HS-27A (cell line): ENCODE measurements at regions not wholly inside any gene's neighbourhood (a gene's known extent, or its start where the extent isn't known, plus 50 kb on each side); places are given as distances from the start of the nearest gene placed in this dataset.
"Not testable (repeated sequence)": the region's sequence is repeated elsewhere in the genome, so short reads cannot be mapped to it uniquely, and the experiment has no call there.

Source experiments
- DNase-seq: peaks from one replicate; pipeline ENCODE4 v3.0.0-alpha.2; 2012; ENCODE audit warnings: low read depth, missing footprints

DNA sequence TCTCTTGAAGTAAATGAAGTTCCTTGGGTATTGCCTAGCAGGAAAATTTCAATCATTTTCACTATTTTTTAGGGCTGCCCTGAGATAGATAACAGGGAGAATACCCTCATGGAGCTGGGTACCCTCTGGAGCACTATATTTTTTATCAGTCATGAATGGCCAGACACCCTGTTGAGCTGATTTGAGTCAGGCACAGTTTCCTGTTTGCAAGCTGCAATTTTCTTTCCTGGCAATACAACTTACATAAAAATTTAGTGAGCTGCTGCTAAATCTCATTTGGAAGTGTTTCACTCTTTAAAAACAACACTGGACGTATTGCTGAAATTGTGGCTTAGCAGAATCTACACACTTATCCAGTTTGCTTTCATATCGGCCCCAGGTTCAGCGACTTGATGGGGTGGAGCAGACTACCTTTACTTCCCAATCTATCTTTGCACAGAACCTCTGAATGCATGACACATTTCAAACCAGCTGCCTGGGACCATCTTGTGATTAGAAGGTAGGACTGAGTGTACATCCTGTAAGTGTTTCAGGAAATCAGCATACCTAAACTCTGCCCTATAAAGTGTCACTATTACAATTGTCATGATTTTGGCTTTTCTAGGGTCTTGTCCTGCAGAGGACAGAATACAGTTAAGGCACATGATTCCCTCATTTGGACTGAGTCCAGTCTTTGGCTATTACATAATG, 125.7 kb upstream of the FAM3C start:
- no peak for DNase-seq

DNA sequence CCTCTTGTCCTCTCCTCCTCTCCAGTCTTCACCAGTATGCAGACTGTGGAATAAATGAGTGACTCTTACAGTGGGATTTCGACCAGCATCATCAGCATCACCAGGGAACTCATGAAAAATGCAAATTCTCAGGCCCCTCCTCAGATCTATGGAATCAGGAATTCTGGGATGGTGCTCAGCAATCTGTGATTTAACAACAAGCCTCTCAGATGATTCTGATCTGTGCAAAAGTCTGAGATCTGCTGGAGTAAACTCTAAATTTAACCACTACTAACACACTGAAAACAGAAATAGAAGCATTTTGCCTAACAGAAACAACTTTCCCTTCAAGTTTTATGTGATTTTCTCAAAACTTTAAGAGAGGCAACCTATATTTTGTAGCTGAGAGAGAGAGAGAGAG, 124.8 kb upstream of the FAM3C start:
- no peak for DNase-seq

DNA sequence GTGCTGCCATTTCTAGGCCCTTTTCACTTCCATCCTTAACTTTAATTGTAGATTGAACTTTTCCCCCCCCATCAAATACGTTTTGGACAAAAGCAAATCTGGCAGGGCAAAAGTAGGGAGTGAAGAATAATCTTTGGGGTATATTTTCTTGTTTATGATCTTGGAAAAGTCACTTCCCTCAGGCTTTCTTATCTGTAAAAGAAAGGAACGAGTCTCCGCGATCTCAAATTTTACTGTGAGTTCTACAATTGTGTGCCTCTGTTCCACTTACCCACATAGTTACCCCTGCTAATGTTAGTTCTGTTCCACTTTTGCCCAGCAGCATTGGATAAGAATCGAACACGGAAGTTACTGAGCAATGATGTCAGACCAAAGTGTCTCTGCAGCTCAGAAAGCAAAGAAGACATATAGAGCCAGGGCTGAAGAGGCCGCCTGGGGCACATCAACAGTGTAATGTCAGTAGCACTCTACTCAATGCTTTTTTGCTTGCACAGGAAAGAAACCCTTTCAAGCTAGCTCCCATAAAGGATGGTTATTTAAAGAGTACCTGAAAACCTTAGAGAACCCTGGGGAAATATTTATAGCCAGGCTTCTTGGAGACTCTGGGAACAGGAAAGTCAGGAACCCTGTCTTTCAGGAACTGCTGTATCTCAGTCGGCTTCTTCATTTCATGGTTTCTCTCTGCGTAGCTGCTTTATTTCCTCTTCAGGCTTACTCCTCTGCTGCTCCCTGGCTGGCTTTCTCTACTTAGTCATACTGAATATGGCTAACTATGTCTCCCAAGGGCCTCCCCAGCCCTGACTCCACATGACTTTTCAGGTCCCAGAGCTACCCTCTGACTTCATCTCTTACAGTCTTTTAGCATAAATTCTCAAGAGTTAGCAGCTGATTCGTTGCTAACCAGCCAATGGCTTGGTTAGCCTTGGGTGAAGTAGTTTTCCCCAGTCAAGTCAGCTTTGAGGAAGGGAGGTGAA, 123.7 kb upstream of the FAM3C start:
- no peak for DNase-seq

DNA sequence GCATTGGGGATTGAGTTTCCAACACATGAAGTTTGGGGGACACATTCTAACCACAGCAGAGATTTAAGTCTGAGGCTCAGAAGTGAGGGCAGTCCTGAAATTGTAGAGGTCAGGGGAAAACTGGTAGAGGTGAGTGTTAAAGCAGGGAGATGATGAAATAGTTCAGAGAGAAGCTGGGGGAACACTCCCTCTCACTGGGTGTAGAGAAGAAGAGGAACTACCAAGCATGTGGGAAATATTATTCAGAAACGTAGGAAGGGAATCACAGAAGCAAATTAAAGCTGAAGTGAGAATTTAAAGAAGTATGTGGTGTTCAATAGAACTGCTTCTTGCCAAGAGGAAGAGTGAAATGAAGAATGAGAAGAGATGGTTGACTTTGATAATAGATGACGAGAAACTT, 121.5 kb upstream of the FAM3C start:
- no peak for DNase-seq

DNA sequence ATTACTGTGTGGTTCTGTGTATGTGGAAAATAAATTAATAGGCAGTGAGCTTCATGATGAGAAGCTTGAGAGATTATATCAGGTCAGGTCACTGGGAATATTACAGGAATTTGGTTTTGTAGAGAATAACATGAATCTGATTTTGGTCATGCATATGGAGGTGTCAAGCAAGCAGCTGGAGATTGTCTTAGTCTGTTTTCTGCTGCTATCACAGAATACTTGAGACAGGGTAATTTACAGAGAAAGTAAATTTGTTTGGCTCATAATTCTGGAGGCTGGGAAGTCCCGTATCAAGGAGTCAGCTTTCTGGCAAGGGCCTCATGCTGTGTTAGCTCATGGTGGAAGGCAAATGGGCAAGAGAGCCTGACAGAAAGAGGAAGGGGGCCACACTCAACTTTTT, 120.7 kb upstream of the FAM3C start:
- DNase-seq, result no peak

DNA sequence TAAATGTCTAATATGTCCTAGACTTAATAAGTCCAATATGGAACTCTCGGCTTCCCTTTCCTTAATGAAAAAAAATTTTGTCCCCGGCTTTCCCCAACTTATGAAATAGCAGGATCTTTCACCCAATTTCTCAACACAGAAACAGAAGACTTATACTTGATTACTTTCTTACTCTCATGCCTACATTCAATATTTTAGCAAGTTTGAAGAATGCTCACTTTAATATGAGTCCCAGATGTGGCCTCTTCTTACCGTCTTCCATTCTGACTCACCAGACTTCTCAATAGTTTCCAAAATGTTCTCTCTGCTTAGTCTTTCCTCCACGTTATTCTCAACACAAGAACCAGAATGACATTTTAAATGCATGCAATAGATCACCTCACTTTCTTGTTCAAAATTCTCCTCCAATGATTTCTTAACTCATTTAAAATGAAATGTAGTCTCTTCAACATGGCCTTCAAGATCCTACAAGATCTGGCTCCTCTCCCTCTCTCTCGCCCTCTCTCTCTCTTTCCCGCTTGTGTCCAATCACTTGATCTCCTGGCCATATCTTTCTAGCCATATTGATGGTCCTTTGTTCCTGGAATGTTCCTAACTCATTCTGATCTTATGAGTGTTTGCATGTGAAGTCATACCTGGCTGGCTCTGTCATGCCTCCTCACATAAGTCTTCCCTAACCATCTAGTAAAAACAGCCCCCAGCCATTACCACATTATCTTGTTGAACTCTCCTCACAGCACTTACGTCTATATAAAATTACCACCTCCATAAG, 119.7 kb upstream of the FAM3C start:
- no peak for DNase-seq

DNA sequence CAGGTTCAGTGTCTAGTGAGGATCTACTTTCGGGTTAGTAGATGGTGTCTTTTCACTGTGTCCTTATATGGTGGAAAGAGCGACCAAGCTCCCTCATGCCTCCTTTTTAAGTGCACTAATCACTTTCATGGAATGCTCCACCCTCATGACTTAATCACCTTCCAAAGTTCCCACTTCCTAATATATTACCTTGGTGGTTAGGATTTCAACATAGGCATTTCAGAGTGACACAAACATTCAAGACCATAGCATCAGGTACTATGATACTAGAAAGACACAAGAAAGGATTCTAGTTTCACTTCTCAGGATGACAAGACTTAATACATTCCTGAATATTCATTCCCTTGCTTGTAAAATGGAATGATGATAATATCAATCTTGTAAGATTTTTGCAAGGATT, 119.1 kb upstream of the FAM3C start:
- DNase-seq, result no peak

DNA sequence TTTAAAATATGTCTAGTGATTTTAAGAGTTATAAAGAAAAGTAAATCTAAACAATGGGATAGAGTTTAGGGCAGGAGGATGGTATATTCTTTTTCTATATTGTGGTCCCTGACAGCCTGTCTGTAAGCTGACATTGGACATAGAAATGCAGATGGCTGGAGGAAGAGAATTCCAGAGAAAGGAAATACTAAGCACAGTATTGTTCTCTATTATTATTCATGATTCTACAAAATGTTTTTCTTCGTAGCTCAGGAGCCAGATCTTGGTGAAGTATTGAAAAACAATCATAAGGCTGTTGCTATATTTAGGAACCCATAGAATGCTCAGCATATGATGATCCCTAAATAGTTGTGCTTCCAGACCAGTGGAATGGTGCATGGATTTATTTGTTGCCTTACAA, 117.0 kb upstream of the FAM3C start:
- DNase-seq, result no peak

DNA sequence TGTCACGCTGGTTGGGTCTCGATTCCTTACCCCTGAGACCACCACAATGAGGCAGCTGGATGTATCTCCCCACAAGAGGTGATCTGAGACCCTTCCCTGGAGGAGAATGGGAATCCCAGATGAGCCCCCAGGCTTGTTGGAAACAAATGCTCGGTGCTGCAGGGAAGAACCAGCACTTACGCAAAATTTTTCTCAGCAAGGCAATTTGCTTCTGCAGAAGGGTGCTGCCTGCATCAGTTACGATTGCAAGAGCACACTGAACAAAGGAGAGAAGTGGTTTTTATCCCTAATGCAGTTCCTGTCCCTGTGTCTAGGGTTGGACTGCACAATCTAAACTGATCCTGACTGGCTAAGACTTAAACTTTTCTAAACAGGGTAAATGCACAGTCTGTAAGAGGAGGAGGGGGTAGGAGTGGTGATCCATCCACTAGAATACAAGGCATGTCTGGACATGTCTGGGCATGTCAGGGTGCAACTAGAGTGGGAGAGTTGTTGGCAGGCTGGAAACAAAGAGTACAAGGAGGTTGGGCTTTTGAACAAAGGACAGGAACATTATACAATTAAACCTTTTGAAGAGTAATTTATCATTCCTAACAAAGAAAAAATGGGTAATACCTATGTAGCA, 114.9 kb upstream of the FAM3C start:
- no peak for DNase-seq

DNA sequence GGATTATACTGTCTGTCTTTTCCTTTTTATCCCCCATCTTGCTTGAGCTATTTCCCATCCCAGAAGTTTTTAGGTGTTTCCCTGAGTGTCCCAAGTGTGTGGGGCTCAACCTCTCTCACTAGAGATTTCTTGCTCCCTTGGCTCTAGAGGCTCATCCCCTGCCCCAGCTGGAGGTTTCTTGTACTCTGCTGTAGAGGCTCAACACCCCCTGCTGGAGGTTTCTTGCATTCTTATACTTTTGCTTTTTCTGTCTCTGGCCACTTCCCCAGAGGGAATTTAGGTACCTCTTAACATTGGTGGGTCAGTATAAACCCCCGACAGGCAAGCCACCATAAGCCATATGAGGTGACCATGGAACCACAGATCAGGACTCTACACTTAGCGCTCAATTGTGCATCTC, 114.2 kb upstream of the FAM3C start:
- DNase-seq, result no peak

DNA sequence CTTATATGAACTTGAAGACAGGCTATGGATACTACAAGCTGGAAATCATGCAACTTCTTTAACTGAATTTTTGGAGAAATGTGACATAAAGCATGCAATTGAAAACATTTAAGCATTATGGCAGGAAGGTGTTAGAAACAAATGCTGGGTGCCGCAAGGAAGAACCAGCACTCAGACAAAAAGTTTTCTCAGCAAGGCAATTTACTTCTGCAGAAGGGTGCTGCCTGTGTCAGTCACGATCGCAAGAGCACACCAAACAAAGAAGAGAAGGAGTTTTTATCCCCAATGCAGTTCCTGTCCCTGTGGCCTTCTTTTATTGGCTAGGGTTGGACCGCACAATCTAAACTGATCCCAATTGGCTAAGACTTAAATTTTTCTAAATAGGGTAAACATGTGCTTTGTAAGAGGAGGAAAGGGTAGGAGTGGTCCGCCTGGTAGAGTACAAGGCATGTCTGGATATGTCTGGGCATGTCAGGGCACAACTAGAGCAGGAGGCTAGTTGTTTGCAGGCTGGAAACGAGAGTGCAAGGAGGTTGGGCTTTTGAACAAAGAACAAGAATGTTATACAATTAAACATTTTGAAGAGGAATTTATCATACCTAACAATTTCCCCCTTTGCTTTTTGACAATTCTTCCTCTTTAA, 109.6 kb upstream of the FAM3C start:
- no peak for DNase-seq

DNA sequence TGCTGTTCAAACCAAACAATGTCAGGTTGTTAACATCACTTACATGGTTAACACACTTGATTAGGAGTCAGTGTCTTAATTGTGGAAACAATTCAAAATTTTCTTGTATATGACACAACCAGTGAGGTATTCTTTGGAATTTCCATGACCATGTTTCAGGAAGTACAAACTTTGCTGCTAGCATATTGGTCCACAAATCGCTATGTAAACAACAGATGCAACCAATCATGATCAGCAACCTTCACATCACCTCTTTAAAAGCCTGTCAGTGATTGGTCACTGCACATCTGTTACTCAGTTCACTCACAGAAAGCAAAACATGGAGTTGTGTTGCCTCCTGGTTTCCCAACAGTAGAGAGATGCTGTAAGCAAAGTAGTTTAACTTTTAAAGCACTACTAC, 108.9 kb upstream of the FAM3C start:
- no peak for DNase-seq

DNA sequence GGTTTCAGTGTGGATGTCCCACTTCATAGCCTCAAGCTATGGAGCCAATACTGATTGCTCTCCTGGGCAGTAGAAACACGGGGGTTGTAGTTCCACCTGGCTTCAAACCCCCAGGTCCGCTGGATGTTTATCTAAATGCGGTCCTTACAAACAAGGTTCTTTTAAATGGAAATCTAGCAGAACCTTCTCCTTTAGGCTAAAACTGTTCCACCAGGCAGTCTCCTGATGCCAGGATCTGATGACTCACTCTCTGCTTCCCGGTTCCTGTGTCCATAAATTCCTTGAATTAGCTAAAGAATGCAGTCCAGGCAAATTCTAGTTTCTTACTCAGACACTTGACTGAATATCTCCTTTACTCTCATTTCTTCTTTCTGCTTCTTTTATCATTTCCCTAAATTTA, 108.4 kb upstream of the FAM3C start:
- peak; percentile 61 for DNase-seq

DNA sequence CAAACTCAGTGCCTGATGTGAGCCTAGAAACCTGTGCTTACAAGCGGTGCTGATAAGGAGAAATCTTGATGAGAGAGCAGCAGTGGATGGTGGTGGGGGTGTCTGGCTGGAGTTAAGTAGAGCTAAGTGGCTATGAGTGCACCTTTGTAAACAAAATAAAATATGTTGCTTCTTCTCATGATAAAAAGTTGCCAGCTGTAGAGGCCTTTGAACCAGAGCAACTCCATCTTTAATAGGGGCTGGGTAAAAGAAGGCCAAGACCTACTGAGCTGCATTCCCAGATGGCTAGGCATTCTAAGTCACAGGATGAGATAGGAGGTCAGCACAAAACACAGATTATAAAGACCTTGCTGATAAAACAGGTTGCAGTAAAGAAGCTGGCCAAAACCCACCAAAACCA, 107.6 kb upstream of the FAM3C start:
- no peak for DNase-seq

DNA sequence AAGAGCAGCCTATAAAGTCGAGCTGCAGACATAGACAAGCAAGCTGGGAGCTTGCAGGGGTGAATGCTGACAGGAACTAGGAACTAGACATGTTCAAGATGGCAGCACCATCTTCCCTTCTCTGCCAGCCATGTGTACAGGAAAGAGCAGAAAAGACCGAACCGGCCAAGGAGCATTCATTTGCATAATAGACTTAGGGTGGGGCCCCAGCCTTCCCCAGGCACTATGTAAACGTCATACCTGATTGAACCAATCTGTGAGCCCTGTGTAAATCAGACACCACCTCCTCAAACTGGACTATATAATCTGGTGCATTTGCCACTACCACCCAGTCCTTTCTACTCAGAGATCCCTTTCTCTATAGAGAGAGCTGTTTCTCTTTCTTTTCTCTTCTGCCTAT, 106.9 kb upstream of the FAM3C start:
- no peak for DNase-seq

DNA sequence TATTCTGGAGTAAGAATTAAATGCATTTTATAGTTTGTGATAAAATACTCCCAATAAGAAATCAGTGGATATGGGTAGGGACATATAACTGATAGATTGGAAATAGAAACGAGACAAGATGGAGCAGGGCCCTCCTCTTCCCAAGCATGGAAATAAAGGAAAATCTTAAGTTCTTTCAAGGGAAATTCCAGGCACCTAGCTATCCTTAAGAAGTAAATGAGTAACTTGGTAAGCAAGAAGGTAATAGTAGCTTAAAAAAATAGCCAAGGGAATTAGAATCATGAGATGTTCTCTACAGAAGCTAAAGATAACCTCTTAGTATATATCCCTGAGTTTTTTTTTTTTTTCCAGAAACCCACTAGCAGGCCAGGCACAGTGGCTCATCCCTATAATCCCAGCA, 105.5 kb upstream of the FAM3C start:
- no peak for DNase-seq

DNA sequence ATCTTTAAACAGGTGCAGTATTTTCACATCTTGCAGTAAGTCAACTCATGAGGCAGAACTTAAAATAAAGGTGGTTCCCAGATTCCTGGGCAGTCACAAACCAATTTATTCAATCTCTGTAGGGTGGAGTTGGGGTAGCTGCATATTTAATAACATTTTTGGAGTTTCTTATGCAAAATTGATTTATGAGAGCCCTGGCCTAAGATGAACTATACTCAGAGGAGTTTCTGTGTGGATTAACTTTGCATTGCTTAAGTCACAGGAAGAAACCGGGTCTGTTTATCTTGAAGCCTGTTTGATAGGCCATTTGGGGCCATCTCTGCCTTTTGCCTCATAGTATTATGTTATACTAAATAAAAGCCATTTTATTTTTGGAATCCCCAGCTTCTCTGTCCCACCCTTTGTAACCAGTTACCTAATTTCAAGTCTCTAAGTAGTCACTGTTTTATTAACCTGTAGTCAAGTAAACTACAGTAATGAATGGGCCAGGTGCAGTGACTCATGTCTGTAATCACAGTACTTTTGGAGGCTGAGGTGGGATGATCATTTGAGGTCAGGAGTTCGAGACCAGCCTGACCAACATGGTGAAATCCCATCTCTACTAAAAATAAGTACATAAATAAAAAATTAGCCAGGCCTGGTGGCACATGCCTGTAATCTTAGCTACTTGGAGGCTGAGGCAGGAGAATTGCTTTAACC, 104.4 kb upstream of the FAM3C start:
- DNase-seq, result no peak

DNA sequence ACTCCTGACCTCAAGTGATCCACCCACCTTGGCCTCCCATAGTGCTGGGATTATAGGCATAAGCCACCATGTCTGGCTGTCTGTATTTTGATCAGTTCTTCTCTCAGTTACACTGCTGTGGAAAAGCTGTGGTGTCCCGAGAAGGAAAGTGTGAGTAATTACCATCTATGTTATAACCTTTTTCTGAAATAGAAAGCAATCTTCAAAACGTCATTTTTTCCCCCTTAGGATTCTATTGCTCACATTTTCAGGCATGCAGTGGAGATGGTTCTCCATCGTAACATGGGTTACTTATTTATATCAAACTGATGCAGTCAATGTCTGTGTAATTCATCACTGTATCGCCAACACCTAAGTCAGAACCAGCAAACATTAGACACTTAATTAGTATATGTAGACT, 103.5 kb upstream of the FAM3C start:
- DNase-seq, result no peak

DNA sequence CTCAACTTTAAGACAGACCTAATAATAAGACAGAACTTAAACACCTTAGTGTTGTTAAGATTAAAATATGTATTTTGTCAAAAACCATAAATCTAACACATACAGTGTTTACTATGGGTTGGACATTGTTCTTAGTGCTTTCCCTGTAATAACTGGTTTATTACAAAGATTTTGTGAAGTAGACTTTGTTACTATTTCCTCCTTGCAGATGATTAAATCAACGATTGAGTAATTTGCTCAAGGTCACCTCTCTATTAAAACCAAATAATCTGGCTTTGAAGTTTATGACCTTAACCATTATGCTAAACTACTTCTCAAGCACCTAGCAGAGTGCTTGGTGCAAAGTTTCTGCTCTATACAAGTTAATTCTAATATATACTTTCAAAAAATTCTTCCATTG, 102.7 kb upstream of the FAM3C start:
- DNase-seq, result no peak

DNA sequence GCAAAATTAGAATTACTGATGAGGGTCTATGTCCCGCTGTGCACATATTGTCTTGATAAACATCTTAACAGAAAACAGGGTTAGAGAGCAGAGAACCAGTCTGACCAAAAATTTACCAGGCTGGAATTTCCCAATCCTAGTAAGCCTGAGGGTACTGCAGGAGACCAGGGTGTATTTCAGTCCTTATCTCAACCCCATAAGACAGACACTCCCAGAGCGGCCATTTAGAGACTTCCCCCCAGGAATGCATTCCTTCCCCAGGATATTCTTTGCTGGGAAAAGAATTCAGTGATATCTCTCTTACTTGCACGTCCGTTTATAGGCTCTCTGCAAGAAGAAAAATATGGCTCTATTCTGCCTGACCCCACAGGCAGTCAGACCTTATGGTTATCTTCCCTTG, 101.4 kb upstream of the FAM3C start:
- not testable (repeated sequence) for DNase-seq

DNA sequence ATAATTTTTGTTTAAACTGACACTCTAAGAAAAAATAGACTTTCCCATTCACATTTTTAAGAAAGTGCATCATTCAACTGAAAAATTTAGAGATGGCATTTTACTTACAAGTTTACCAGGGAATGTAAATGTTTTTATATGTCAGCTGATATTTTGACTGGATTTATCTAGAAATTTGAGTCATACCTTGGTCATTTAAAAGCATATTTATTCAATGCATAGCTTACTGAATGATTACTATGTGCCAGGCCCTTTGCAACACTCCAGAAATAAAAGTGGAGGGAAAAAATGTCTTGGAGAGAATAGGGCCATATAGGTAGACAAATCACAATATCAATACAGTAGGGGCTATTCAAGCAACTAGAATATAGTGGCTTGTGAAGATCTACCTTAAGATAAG, 98.4 kb upstream of the FAM3C start:
- DNase-seq, result no peak
